ENCODE measurements at regions not wholly inside any gene's neighbourhood (a gene's known extent, or its start where the extent isn't known, plus 50 kb on each side); places are given as distances from the start of the nearest gene placed in this dataset.

DNA sequence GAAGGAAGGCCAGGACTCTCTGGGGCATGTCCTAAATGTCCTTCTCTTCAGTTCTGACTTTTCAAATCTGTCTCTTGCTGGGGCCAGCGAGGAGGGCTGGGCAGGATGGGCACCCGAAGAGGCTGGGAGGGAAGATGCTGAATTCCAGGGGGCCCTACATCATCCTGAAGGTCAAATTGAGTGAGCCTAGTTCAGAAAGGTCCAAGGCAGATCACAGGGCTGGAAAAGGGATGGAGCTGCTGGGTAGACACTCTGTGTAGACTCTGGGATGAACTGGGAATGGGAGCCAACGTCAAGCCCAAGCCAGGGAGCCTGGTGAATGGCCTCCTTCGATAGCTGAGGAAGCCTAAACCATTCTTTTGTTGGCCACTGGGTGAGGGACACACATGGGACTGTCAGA lies 133.1 kb downstream of the MYCN start:
- Mint-ChIP-seq H3K4me3 (no peak overlapping the region), H3K36me3 (no peaks in the 10 kb centered on the region), H3K9me3 (no peaks in the 10 kb centered on the region), H3K4me1 (no peaks in the 10 kb centered on the region), H3K27ac (no peak overlapping the region), H3K27me3 (no peaks in the 10 kb centered on the region)
- DNase-seq (no peak), ATAC-seq (ENCODE audit: low read depth) (no peak)
- POLR2A ChIA-PET, result no interaction called here

DNA sequence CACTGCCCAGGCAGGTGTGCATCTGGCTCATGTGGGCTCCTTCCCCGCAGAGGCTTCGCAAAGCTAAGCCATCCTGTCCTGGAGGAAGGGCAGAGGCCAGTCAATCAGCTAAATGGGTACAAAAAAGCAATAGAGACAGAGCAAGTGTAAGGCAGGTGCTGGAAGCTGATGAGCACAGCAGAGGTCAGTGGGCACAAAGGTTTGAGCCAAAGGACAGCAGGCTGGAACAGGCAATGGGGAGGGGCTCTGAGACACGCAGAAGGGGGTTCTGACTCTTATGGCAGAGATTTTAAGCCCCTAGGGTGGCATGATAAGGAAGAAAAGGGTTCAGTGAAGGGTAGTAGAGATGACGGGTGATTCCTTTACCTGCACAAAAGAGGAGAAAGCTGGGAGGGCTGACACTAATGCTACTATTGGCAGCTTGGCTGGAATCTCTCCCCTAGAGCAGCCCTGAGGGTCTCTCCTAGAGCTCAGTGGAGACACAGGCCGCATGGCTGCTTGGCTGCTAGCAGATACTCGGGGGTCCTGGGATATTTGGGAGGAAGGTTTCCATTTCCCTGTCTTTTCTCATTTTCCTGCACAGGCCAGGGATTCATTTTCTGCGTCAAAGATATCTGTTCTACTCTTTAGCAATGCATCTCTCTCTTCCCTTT lies 132.4 kb downstream of the MYCN start:
- Mint-ChIP-seq H3K9me3 (no peaks in the 10 kb centered on the region), H3K27ac (no peak overlapping the region), H3K4me1 (no peaks in the 10 kb centered on the region), H3K27me3 (no peaks in the 10 kb centered on the region), H3K36me3 (no peaks in the 10 kb centered on the region), H3K4me3 (no peak overlapping the region)
- ATAC-seq (ENCODE audit: low read depth), result no peak
- DNase-seq, result no peak
- POLR2A ChIA-PET, result no interaction called here

DNA sequence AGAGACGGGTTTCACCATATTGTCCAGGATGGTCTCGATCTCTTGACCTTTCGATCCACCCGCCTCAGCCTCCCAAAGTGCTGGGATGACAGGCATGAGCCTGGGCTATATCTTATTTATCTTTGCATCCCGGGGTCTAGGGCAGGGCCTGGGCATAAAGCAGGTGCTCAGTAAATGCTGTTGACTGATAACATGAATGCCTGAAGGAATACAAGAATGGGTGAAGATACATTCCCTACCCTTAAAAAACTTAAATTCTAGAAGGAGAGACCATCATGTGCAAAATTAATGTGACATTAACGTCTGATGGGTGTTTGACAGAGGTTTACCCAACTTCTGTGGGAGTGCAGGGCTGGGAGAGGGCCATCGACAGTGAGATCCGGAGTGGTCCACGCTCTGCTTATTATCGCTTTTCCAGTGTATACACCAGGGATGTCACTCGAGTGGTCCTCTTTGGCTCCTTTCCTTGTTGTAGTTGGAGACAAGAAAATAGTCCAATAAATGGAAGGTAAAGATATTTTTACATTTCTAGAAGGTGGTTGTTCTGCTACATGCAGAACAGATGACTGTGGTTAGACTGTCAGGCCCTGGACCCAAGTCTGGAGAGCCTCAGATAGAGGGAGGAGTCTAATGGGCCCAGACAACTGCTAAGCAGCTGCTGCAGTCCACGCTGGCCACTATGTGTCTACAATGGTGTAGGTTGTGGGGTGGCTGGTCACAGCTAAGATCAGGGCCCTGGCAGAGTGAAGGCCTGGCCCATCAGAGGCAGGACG lies 131.7 kb downstream of the MYCN start:
- H3K36me3 Mint-ChIP-seq, result no peaks in the 10 kb centered on the region
- H3K9me3 Mint-ChIP-seq, result no peaks in the 10 kb centered on the region
- no peak overlapping the region for H3K4me3 Mint-ChIP-seq
- ATAC-seq (ENCODE audit: low read depth) (no peak), DNase-seq (no peak)
- no peaks in the 10 kb centered on the region for H3K4me1 Mint-ChIP-seq
- no peak overlapping the region for H3K27ac Mint-ChIP-seq
- POLR2A ChIA-PET, result no interaction called here
- H3K27me3 Mint-ChIP-seq, result no peaks in the 10 kb centered on the region

DNA sequence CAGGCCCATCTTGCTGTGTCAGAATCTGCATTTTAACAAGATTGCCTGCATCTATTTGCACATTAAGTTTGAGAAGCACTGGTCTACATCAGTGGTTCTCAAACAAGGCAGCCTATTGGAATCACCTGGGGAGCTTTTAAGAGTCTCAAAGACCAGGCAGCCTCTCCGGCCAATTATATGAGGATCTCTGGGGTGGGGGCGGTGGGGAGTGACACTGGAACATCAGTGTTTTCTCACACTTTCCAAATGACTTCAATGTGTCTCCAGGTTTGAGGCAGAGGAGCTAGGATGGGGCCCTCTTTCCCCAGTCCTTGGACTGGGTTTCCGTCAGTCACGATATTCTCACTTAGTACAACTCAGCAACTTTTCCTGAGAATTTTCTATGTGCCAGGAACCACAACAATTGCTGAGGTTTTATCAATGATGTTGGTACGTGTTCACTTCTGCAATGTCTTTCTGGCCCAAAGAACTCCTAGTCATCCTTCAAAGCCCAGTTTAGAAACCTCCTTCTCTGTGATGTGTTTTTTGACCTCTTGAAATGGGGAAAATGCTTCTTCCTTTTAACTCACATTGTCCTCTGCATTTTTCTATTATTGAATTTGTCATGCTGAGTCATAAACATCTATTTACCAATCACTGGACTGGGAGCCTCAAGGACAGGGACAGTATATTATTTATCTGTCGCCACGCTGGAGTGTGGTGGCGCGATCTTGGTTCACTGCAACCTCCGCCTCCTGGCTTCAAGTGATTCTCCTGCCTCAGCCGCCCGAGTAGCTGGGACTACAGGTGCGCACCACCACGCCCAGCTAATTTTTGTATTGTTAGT lies 130.9 kb downstream of the MYCN start:
- Mint-ChIP-seq H3K4me1 (no peaks in the 10 kb centered on the region), H3K4me3 (no peak overlapping the region)

DNA sequence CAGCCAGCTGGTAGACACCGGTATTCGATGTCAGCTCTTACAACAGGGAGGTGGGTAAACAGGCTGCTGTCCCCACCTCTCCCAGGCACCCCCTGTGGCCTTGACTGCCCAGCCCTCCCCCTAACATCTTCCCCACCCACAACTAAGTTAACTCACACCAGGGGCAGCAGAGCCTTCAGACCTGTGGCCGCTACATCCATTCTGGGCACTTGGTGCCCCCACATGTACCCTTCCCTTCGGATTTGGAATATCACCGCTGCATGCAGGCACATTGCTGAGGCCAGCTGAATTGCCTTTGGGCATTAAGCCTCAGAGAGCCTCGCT lies 130.3 kb downstream of the MYCN start:
- Mint-ChIP-seq H3K4me1 (no peaks in the 10 kb centered on the region), H3K27ac (no peak overlapping the region), H3K4me3 (no peak overlapping the region), H3K9me3 (no peaks in the 10 kb centered on the region), H3K36me3 (no peaks in the 10 kb centered on the region), H3K27me3 (no peaks in the 10 kb centered on the region)
- POLR2A ChIA-PET, result no interaction called here
- DNase-seq, result no peak
- ATAC-seq (ENCODE audit: low read depth), result no peak

More for the DNA sequence above, 130.9 kb downstream of the MYCN start:
- Mint-ChIP-seq H3K27me3 (no peaks in the 10 kb centered on the region), H3K36me3 (no peaks in the 10 kb centered on the region), H3K9me3 (no peaks in the 10 kb centered on the region), H3K27ac (no peak overlapping the region)
- POLR2A ChIA-PET, result no interaction called here
- ATAC-seq (ENCODE audit: low read depth) (no peak), DNase-seq (no peak)

DNA sequence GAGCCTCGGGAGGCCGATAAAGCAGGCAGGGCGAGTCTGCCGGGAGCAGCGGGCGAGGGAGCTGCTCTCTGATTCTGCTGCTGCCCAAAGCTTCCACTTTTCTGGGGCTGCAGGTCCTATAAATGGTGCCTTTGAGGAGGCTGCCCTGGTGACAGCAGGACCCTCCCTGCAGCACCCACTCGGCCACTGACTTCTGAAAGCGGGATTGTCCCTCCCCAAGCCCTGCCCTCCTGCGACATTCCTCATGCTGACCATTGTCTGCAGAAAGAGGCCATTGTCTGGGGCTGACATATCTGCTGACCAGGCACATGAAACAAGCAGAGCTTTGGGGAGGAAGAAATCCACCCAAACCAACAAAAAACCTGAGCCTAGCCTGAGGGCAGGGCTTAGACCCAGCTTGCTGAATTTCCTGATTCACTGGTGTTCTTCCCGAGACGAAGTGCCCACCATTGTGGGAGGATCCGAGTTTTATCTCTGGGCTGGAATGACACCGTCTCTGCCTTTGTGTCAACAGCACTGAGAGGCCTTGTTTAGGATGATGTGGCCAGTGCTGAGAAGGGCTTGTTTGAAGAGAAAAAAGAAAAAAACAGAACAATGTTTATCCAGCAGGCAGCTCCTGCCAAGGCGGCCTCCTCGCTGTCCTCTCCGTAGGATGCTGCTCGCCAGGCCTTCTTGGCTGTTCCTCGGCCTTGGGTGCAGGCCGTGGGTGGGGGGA lies 129.7 kb downstream of the MYCN start:
- no peak overlapping the region for H3K27ac Mint-ChIP-seq
- H3K27me3 Mint-ChIP-seq, result no peaks in the 10 kb centered on the region
- H3K4me3 Mint-ChIP-seq, result no peak overlapping the region
- no peaks in the 10 kb centered on the region for H3K9me3 Mint-ChIP-seq
- no peak for ATAC-seq (ENCODE audit: low read depth)
- no peaks in the 10 kb centered on the region for H3K4me1 Mint-ChIP-seq
- no peak for DNase-seq
- POLR2A ChIA-PET, result no interaction called here
- no peaks in the 10 kb centered on the region for H3K36me3 Mint-ChIP-seq

DNA sequence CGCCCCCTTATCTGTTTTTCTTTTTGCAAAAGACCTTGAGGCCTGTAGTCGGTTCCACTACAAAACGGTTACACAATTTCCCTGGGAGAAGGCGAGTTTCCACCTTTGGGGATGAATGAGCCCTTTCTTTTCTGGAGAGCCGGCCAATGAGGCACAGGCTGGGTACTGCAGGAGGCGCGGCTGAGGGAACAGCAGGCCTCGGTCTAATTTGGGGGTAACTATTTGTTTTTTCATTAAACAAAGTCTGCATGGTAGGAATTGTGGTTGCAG lies 129.2 kb downstream of the MYCN start:
- Mint-ChIP-seq H3K4me1 (no peaks in the 10 kb centered on the region), H3K27me3 (no peaks in the 10 kb centered on the region), H3K36me3 (no peaks in the 10 kb centered on the region), H3K4me3 (no peak overlapping the region), H3K27ac (no peak overlapping the region), H3K9me3 (no peaks in the 10 kb centered on the region)
- POLR2A ChIA-PET, result no interaction called here
- ATAC-seq (ENCODE audit: low read depth) (no peak), DNase-seq (no peak)

DNA sequence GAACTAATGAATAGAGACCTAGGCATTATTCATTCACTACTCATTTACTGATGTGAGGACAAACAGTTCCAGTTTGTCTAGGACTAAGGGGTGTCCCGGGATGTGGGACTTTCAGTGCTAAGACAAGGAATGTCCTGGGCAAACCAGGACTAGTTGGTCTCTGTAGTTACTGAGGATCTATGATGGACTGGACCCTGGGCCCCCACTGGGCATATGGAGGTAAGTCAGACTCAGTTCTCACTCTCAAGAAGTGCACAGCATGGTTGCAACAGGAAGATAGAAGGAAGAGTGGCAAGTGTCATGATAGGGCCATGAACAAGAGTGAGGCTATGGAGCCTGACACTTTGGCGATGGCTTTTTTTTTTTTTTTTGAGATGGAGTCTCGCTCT lies 128.2 kb downstream of the MYCN start:
- ATAC-seq (ENCODE audit: low read depth), result no peak
- H3K4me1 Mint-ChIP-seq, result no peaks in the 10 kb centered on the region
- H3K9me3 Mint-ChIP-seq, result peaks cover 6% of the 10 kb centered on the region
- DNase-seq, result no peak
- POLR2A ChIA-PET, result no interaction called here
- H3K36me3 Mint-ChIP-seq, result no peaks in the 10 kb centered on the region
- H3K27ac Mint-ChIP-seq, result no peak overlapping the region
- H3K4me3 Mint-ChIP-seq, result no peak overlapping the region
- H3K27me3 Mint-ChIP-seq, result no peaks in the 10 kb centered on the region

DNA sequence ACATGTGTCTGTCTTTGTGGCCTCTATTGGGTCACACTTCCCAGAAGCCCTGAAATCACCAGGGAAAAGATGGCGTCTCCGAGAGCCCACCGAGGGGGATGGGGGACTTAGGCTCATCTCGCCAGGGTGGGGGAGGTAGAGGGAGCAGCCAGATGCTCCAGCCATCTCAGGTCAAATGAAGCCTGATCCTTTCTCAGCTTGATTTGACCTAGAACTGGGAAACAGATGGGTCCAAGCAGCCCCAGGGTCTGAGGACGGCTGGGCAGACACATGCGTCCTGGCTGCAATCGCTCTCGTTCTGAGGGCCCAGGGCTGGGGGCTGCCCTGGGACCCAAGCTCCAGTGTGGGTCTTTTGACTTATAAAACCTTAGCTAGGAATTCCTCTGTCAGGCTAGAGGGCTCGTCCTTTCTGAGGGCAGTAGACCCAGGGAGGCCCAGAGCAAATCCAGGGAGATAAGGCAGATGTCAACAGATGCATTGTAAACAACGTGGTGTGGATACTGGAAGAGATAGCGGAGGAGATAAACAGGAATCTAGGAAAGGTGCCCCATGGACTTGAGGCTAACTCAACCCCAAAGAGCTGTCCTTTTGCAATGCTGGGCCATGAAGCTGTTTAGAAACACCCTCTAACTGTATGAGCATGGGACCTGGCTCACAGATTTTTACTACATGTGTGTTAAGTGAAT lies 127.7 kb downstream of the MYCN start:
- H3K27me3 Mint-ChIP-seq, result no peaks in the 10 kb centered on the region
- POLR2A ChIA-PET, result no interaction called here
- DNase-seq (no peak), ATAC-seq (ENCODE audit: low read depth) (no peak)
- H3K4me1 Mint-ChIP-seq, result no peaks in the 10 kb centered on the region
- H3K4me3 Mint-ChIP-seq, result no peak overlapping the region
- H3K27ac Mint-ChIP-seq, result no peak overlapping the region
- no peaks in the 10 kb centered on the region for H3K36me3 Mint-ChIP-seq
- peaks cover 6% of the 10 kb centered on the region for H3K9me3 Mint-ChIP-seq

DNA sequence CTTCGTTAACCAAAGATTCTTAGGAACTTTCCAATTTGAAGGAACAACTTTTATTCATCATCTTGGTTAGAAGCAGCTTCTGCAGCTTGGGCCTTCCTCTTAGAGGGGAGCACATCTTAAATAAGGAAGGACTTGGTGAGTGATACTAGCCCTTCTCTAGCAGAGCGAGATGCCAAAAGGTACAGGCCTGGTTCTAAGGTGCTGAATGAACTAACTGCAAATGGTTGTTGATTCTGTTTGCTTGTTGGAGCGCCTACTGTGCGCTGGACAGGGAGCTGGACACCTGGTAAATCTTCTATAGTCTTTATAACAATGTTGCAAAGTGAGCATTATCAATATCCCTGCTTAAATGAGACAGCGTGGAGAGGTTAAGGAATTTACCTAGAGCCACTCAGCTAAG lies 127.1 kb downstream of the MYCN start:
- no peak overlapping the region for H3K4me3 Mint-ChIP-seq
- H3K36me3 Mint-ChIP-seq, result no peaks in the 10 kb centered on the region
- ATAC-seq (ENCODE audit: low read depth) (no peak), DNase-seq (no peak)
- H3K27ac Mint-ChIP-seq, result no peak overlapping the region
- no peaks in the 10 kb centered on the region for H3K27me3 Mint-ChIP-seq
- peaks cover 8% of the 10 kb centered on the region for H3K9me3 Mint-ChIP-seq
- no peaks in the 10 kb centered on the region for H3K4me1 Mint-ChIP-seq
- POLR2A ChIA-PET, result no interaction called here

DNA sequence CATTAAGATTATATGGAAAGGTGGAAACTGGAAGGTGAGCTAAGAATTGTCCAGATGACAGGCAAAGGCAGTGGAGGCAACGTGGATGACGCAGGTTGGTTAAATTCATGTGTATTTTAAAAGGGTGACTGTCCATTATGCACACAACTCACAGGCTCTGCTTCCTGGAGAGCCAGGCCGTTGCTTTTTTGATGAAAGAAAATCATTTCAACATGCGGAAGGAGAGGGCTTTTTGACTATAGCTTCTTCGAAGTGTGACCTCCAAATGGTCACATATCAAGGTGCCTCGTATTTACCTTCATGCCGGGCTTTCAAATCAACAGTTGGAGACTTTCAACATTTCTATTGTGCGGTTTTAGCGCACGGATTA lies 126.7 kb downstream of the MYCN start:
- POLR2A ChIA-PET, result no interaction called here
- H3K4me1 Mint-ChIP-seq, result no peaks in the 10 kb centered on the region
- ATAC-seq (ENCODE audit: low read depth) (no peak), DNase-seq (no peak)
- H3K9me3 Mint-ChIP-seq, result peaks cover 8% of the 10 kb centered on the region
- H3K27ac Mint-ChIP-seq, result no peak overlapping the region
- H3K36me3 Mint-ChIP-seq, result no peaks in the 10 kb centered on the region
- no peak overlapping the region for H3K4me3 Mint-ChIP-seq
- H3K27me3 Mint-ChIP-seq, result no peaks in the 10 kb centered on the region

DNA sequence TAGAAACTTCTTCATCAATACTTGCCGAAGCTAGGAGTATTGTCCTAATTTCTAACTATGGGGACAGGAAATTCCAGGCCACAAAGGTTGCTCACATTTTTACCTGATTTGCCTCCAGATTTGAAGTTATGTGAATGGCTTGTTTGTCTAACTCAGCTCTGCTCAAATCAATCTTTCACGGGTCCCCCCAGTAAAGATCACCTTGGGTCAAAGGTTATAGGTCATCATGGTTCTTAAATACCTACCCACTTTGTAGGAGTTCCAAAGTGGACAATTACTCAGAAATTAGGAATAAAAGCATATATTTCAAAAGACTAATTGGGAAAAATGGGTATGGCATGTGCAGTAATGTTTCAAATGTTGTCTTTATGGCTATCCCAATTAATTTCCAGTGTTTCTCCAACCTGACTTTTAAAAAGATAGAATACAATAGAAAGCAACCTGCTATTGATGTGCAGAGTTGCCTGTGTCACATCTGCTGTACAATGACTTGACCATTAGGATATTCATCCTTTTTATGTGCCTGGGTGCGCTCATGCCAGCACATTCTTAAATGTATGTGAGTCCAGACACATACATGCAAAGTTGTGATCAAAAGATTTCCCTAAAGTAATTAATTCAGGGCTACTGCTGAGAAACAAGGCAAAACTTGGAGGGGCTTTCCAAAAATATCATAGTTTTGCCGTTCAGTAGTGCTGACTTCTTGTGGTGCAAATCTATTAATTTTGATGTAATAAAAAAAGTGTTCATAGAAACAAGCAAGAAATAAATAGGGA lies 126.1 kb downstream of the MYCN start:
- no peak for ATAC-seq (ENCODE audit: low read depth)
- POLR2A ChIA-PET, result no interaction called here
- no peaks in the 10 kb centered on the region for H3K4me1 Mint-ChIP-seq

More for the DNA sequence above, 126.1 kb downstream of the MYCN start:
- H3K27me3 Mint-ChIP-seq, result no peaks in the 10 kb centered on the region
- no peak overlapping the region for H3K4me3 Mint-ChIP-seq
- no peaks in the 10 kb centered on the region for H3K36me3 Mint-ChIP-seq
- H3K27ac Mint-ChIP-seq, result no peak overlapping the region
- peaks cover 10% of the 10 kb centered on the region for H3K9me3 Mint-ChIP-seq
- no peak for DNase-seq

All from activated naive CD8-positive, alpha-beta T cell treated with anti-CD3 and anti-CD28 coated beads, Interleukin-2, amount 10 ng/mL, durations not matched to agents 7 days and 5 days (primary cell).